Kidney glomerular epithelial cell (primary cell): ENCODE measurements at regions not wholly inside any gene's neighbourhood (a gene's known extent, or its start where the extent isn't known, plus 50 kb on each side); places are given as distances from the start of the nearest gene placed in this dataset.

Experiments
- DNase-seq: peaks from one replicate; lab custom pipeline; 2025; lab: John Stamatoyannopoulos, UW

GRCh38 chr10:78980354-78980753 lies 88.4 kb upstream of the ZMIZ1 start:
- no peak for DNase-seq

- DNase-seq = no peak
Observed at GRCh38 chr10:78980815-78981214, 88.0 kb upstream of the ZMIZ1 start.

- no peak for DNase-seq
Observed at GRCh38 chr10:78981257-78981969, 87.4 kb upstream of the ZMIZ1 start.

GRCh38 chr10:78981970-78982281 lies 86.8 kb upstream of the ZMIZ1 start:
- DNase-seq = no peak

- no peak for DNase-seq
Observed at GRCh38 chr10:78982726-78983125, 86.0 kb upstream of the ZMIZ1 start.

- DNase-seq = no peak
Observed at GRCh38 chr10:78983608-78984007, 85.2 kb upstream of the ZMIZ1 start.

GRCh38 chr10:78985973-78986818 lies 82.6 kb upstream of the ZMIZ1 start:
- DNase-seq = no peak

- peak; percentile 35 for DNase-seq
Observed at GRCh38 chr10:78991187-78991586, 77.6 kb upstream of the ZMIZ1 start.

GRCh38 chr10:78992333-78992732 lies 76.4 kb upstream of the ZMIZ1 start:
- DNase-seq = no peak

GRCh38 chr10:78993261-78993945 lies 75.4 kb upstream of the ZMIZ1 start:
- DNase-seq = no peak

GRCh38 chr10:78995987-78996791 lies 72.6 kb upstream of the ZMIZ1 start:
- DNase-seq = no peak

GRCh38 chr10:78996792-78997129 lies 72.0 kb upstream of the ZMIZ1 start:
- DNase-seq = no peak

GRCh38 chr10:78997635-78998618 lies 70.8 kb upstream of the ZMIZ1 start:
- no peak for DNase-seq

GRCh38 chr10:79001082-79001885 lies 67.5 kb upstream of the ZMIZ1 start:
- no peak for DNase-seq

- no peak for DNase-seq
Observed at GRCh38 chr10:79002336-79002735, 66.4 kb upstream of the ZMIZ1 start.

GRCh38 chr10:79003183-79004100 lies 65.3 kb upstream of the ZMIZ1 start:
- DNase-seq = peak; percentile 42

GRCh38 chr10:79004311-79004710 lies 64.5 kb upstream of the ZMIZ1 start:
- peak; percentile 8 for DNase-seq

GRCh38 chr10:79005126-79005810 lies 63.5 kb upstream of the ZMIZ1 start:
- no peak for DNase-seq
